HG03108 (cell line): ENCODE measurements at regions not wholly inside any gene's neighbourhood (a gene's known extent, or its start where the extent isn't known, plus 50 kb on each side); places are given as distances from the start of the nearest gene placed in this dataset.
"Not testable (repeated sequence)": the region's sequence is repeated elsewhere in the genome, so short reads cannot be mapped to it uniquely, and the experiment has no call there.

ENCODE experiments used
- ATAC-seq: cut with Tn5 transposase; IDR thresholded peaks from one replicate; pipeline ENCODE4 v1.9.1; 2021; ENCODE audit warnings: moderate library complexity; ENCODE audit not compliant: unreplicated experiment

DNA sequence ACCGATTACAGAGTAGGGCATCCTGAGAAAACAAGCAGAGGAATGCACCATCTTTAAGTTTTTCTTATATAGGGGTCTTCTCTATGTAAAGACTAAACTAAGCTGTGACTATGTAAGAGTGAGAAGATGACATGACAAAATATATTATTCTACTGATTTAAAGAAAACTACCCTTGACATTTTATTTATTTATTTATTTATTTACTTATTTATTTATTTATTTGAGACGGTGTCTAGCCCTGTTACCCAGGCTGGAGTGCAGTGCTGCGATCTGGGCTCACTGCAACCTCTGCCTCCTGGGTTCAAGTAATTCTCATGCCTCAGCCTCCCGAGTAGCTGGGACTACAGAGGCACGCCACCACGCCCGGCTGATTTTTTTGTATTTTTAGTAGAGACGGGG lies 320.4 kb upstream of the SASH1 start:
- not testable (repeated sequence) for ATAC-seq

DNA sequence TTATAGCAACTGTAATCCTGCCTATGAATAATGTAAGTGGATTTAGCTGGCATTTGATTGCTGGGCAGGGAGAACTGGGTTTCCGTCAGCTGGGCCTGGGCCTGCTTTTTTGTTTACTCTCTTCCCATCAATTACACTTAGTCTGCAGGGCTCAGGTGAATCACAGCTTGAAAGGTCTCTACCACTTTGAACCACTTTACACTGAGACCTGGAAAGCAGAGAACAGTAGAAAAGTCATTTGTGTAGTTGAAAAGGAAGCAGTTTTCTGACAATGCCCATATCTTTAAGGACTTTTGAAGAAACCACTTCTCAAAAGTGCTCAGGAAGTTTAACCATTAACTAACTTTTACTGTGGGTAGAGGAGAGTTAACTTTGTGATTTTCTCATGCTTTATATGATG lies 315.4 kb upstream of the SASH1 start:
- no peak for ATAC-seq

DNA sequence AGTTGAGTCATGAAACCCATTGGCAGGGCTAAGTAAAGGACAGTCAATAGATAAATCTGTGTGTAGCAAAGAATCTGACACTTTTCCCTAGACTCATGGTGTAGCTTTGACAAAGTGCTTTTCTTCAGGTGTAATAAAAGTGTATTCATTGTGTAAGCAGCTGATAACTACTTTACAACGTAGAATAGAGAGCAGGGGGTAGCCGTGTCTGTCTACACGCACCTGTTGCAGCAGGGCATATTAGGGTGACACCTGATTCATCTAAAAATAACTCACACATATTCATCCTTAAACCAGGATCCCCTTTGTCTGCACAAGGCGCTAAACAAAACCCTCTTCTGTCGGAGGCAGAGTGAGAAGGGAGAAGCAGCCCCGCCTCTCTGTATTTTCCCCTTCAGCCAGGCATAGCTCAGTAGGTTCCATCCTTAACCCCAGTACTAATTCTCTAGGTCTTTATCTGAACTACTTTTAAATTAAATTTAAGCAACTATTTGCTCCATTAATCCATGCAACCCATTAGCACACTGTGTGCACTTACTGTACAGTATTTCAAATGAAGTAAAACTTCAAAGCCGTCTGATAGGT lies 306.7 kb upstream of the SASH1 start:
- ATAC-seq, result no peak

DNA sequence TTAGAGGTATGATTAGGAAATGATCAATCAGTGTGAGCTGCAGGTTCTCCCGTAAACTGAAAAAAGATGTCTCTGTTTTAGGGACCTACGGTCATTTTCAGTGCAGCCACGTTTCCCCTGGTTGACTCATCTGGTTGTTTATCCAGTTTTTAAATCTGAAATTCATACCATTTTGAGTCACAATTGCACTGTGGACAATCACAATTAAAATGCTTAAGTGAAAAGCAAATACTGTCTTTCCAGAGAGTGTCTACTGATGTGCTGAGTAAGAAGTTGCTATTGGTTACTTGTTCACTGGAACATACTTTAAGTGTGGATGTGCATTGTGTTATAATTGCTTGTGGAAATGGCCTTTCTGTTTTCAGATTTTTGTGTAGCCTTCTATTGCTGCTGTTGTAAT lies 305.1 kb upstream of the SASH1 start:
- no peak for ATAC-seq

DNA sequence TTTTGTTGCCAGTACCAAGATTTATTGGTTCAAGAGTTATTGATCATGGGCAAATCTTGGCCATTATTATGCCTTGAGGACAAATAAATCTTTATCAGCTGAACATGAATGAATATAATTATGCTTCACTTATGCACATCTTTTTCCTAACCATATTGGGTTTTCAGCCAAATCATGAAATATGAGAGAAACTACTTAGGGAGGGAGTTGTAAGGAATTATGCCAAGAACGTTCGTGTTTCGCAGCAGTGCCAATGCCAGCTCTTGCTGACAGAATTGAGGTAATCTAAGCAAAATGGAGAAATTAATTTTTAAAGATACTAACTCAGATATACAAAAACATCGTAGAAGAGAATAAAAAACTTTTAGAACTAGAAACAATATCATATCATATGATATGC lies 301.1 kb upstream of the SASH1 start:
- ATAC-seq, result no peak

DNA sequence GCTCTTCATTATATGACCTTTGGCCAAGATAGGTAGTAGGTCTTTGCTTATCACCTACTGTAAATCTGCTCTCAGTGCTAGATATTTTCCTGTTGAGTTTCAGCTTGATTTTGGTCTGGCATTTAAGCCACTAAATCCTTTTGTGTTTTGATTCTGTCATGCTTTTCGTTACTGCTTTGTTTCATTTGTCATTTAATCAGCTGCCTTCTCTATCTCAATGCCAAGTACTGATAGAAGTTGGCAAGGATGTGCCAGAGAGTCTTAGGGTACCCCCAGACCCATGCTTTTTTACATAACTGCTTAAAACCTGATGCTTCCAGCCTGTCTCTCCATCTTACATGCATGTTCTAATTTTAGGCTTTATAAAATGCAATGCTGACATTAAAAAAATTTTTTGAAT lies 300.1 kb upstream of the SASH1 start:
- no peak for ATAC-seq

DNA sequence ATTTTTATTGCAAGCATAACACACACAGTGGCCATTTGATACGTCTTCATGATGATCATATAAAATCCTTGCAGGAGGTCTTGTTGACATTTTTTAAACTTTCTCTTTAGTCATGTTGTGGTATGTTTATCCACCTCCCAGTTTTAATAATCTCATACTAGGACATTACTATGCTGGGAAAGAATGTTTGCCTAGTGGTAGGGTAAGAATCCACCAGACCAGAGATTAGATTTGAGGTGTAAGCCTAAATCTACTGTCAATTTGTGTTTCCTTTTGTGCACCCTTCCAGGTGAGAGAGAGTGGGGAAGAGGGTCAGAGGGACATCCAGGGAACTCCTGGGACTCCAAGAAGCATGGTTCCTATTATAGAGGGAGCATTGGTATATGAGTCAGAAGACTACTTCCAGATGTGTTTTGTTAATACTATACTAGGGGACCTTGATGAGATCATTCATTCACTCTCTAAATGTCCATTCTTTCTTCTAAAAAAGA lies 298.3 kb upstream of the SASH1 start:
- ATAC-seq, result no peak

DNA sequence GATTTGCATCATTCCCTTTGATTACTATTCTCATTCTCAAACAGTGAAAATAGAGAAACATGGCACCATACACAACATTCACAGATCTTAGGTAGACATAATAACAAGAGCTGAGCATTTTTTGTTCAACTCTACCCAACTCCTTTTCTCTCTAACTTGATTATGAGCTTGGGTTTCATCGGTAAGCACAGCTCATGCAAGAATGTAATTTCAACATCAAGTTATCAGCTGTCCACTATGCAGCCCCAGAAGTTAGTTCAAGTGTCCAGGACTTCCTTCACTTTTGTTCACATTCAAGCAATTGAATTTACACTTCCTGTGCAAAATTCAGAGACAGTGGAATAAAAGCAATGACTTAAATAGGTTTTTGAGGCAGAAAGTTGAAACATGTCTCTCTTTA lies 297.7 kb upstream of the SASH1 start:
- ATAC-seq, result no peak

DNA sequence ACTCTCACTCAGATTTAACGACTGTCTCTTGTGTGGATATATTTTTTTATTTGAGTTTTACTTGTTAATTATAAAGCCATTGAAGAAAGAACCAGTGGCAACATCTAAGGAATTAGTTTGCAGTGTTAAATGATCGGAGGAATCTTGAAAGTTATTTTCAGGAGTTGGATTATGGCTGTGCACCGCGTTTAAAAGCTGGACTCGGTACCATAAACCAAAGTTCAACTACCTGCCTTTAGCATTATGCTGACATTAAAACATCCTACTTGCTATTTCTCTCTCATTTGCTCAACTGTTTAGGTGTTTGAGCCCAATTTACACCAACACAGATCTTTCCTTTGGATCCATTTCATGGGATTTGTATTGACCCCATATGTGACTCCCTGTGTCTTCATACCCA lies 289.4 kb upstream of the SASH1 start:
- ATAC-seq, result no peak

DNA sequence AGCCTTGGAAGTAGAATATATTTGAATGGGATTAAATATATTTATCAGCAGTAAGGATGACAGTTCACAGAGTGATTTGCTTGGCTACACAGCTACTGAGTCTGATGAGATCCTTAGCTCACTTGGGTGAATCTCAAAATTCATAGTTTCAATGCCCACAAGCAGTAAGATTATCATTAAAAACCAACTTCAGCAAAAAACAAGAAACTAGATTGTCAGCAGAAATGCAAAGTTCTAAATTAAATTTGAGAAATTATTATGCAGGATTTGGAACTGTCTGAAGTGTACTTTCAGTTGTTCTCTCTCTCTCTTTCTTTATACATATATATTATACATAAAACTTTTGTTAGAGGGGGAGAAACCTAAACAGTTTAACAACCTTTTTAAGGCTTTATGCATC lies 288.8 kb upstream of the SASH1 start:
- ATAC-seq, result no peak

DNA sequence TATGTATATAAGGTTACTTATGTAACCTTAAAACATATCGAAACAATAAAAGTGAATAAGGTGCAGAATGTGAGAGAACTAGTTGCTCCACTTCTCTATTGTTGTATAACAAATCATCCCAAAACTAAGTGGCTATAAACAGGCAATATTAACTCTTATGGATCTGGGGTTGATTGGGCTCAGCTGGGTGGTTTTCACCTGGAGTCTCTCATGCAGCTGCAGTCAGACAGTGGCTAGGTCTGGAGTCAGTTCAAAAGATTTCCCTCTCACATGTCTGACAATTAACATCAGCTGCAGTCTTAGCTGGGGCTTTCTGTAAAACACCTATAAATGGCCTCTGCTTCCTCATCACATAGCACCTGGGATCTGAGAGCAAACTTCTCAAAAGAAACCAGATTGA lies 288.4 kb upstream of the SASH1 start:
- ATAC-seq, result no peak

DNA sequence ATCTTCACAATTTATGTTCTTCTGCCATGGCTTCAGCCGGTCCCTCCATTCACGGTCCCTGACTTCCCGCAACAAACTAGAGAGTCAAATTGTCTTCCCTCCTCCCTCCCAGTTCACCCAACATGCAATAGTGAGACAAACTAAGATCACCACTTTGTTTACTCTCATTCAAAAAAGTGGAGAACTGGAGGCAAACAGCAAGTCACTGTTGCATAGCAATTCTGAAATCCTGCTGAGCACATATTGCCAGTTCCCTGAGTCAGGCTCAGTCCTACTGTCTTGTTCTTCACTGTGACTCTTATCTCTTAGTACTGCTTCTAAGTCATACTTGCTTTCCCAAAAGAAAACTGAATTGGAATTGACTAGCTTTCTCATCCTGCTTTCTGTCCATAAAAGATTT lies 287.2 kb upstream of the SASH1 start:
- ATAC-seq, result no peak

DNA sequence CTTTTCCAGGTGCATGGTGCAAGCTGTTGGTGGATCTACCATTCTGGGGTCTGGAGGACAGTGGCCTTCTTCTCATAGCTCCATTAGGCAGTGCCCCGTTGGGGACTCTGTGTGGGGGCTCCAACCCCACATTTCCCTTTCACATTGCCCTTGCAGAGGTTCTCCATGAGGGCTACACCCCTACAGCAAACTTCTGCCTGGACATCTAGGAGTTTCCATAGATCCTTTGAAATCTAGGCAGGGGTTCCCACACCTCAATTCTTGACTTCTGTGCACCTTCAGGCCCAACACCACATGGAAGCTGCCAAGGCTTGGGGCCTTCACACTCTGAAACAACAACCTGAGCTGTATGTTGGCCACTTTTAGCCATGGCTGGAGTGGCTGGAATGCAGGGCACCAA lies 282.8 kb upstream of the SASH1 start:
- no peak for ATAC-seq

DNA sequence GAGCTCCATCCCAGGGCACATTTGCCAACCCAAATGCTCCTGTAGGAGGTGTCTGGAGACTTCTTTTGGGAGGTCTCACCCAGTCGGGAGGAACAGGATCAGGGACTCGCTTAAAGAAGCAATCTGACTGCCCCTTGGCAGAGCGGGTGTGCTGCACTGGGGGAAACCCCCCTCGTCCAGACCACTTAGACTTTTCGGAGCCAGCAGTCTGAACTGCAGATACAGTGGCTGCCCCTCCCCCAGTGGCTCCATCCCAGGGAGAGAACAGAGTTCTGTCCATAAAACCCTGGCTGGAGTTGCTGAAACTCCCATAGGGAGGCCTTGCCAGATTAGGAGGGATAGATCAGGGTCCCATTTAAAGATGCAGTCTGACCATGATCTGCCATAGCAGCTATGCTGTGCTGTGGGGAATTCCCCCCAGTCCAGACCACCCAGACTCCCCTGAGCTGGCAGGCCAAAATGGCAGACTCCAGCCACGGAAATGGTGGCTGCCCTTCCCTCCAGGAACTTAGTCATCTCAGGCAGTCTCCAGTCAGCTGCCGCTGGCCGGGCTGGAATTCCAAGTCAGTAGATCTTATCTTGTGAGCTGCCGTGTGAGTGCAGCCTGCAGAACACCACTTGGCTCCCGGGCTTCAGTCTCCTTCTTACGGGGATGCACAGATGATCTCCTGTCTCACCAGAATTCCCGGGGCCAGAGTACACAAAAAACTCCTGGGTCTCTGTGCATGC lies 278.1 kb upstream of the SASH1 start:
- no peak for ATAC-seq

DNA sequence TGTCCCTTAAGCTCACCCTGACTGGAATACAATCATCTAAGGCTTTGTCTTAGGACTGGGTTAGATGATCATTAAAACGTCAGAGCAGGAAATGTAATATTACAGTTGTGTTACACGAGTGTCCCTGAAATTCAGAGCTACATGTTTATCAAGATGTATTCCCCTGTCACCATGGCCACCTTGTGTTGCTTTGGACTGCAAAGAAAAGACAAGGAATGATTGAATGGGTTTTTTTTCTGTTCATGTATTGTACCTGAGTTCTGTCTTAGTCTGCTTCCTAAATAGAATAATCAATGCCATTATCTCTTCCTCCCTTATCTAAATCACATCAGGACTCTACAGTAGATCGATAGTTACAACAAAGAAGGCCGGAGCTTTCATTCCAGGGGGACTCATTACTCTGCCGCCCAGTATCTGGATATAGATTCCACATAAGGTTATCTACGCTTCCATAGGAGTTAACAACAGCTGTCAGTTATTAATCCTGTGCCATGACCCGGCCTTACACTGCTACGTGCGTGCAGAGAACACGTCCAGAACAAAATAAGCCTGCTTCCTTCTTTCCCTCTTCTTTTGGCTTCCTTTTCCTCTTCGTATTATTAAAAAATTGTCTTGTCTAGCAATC lies 274.1 kb upstream of the SASH1 start:
- no peak for ATAC-seq

DNA sequence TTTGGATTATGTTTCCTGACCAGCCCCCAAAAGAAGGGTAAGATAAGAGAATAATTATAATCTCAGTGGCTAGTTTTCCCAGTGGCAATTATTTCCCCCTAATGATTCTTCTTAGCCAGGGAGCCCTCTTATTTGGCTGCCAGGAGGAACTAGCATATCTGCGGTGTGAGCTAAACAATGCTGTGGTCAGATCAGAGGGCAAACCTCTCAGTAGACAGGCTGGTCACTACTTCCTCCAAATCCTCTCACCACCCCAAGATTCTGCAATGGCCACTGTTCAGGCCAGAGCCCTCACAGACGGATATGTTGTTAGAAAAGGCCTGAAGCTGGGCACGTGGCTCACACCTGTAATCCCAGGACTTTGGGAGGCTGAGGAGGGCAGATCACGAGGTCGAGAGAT lies 273.4 kb upstream of the SASH1 start:
- no peak for ATAC-seq

DNA sequence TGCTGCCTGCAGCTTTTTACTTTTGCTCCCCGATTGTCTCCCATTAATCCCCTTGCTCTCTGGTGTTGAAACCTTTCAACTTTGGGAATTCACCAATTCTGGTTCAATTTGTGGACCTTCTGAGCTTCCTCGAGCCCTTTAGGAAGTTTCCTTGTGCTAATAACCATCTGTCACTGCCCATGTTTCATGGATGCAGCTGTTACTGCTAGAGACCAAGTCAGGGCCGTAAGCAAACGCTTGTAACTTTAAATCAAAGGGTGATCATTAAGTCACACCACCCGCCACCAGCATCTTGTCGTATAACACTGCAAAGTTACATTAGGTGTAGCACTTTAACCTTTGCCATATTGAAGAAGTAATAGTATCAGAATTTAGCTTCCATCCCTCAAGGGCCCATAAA lies 268.3 kb upstream of the SASH1 start:
- no peak for ATAC-seq

DNA sequence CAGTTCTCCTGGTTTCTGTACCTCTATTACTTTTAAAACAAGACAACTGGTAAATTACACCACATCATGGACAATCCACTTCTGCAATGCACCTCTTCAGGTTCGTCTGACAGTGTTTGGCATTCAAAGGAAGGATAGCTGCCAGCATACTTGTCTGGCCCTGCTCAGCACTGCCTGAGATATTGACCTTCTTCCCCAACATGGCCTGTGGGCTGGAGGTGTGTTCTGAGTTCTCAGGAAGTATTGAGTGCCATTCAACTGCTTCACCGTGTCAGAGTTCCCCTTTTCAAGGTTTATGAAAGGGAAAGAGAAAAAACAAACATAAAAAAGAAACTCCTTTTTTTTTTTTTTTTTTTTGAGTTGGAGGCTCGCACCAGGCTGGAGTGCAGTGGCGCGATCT lies 267.9 kb upstream of the SASH1 start:
- ATAC-seq, result no peak

DNA sequence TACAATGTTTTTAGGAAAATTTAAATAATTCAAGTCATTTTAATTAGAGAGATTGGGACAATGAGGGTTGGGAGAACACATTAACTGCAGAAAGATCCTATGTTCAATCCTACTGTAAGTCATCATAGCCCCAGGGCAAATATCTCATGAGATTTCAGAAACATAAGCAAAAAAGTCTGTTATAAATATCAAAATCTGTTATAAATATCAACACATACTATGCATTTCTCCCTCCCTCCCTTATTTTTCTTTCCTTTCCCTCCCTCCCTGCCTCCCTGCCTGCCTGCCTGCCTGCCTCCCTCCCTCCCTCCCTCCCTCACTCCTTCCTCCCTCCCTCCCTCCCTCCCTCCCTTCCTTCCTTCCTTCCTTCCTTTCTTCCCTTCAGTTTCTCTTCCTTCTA lies 267.3 kb upstream of the SASH1 start:
- no peak for ATAC-seq

DNA sequence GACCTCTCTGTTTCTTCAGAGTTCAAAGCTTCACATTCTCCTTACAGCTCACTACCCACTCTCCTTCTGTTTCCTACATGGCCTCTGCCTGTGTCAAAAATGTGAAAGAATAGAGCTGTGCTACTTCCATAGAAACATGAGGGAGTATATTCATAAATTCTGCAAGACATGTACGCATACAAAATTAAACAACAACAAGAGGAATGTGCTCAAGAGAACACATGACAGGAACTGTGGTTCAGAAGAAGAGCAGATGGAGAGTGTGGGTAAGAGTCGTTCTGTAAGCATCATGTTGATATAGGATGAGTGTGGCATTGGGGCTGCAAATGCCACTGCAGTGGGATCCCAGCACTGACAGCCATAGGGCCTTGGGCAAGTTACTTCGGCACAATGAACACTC lies 266.6 kb upstream of the SASH1 start:
- ATAC-seq, result no peak

DNA sequence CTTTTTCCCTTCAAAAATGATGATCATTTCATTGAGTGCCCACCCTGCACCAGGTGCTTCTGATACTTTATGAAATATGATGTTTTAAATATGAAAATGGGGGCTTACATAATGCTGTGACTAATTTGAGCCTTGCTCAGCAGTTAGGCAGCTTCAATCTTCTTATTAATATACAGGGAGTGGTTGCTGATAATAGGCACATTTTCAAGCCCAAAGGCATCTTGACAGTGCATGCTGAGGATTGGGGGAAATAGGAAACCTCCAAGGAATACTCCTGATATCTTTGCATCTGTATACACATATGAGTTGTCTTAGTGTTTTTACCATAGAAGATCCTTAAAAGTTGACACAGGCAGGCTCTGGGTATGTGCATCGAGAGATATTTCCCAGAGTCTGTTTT lies 262.3 kb upstream of the SASH1 start:
- ATAC-seq, result no peak

DNA sequence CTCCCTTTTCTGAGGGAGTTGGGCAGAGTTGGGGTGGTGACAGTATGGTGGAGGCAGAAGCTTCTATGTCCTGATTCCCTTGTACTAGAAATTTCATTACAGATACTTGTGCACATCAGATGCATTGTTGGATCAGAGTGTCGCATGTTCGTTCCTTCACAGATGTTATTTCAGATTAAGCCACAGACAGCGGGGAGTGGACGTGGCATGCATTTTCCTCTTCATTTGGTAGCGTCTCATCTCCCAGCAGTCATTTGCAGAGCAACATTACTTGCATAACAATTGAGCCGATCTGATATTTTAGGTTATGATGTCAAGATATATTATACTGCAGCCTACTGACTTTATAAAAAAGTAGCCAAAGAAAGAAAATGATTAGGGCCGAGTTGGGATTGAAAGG lies 261.6 kb upstream of the SASH1 start:
- ATAC-seq, result no peak

DNA sequence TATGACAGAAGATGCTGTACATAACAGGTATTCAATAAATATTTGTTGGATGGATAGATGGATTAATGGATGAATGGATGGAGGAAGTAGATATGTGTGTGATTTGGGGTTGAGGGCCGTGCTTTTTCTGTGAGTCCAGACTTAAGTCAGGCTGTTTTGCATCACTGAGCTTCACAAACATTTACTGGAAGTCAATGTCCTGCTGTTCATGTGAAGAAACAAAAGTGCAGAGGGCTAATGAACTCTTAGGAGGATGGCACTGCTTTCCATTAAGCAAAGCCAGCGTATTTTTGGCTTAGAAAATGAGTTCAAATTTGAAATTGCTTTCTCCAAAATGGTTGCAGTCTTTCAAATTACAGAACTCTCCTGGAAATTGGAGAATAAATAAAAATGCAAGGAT lies 260.6 kb upstream of the SASH1 start:
- ATAC-seq, result no peak
